SIG-M5 treated with dmso at 0.1 percent for 504 hours (cell line): ENCODE measurements at regions not wholly inside any gene's neighbourhood (a gene's known extent, or its start where the extent isn't known, plus 50 kb on each side); places are given as distances from the start of the nearest gene placed in this dataset.
"Not testable (repeated sequence)": the region's sequence is repeated elsewhere in the genome, so short reads cannot be mapped to it uniquely, and the experiment has no call there.

Experiments
- DNase-seq: peaks from one replicate; lab custom pipeline; 2025; ENCODE audit not compliant: unreplicated experiment; lab: John Stamatoyannopoulos, UW

GRCh38 chr5:28903643-28904042, 1865.3 kb upstream of the CDH9 start:
- no peak for DNase-seq

- peak; percentile 29 for DNase-seq
These were observed 1858.6 kb upstream of the CDH9 start for GRCh38 chr5:28896949-28897348.

GRCh38 chr5:28880936-28881335, 1842.5 kb upstream of the CDH9 start:
- no peak for DNase-seq

GRCh38 chr5:28877050-28877449, 1838.7 kb upstream of the CDH9 start:
- no peak for DNase-seq

- no peak for DNase-seq
These were observed 1825.6 kb upstream of the CDH9 start for GRCh38 chr5:28864006-28864405.

- DNase-seq, result no peak
These were observed 1824.4 kb upstream of the CDH9 start for GRCh38 chr5:28862860-28863196.

- DNase-seq, result no peak
These were observed 1823.9 kb upstream of the CDH9 start for GRCh38 chr5:28862137-28862859.

GRCh38 chr5:28855626-28856025, 1817.2 kb upstream of the CDH9 start:
- DNase-seq, result no peak

GRCh38 chr5:28850320-28850921, 1812.0 kb upstream of the CDH9 start:
- DNase-seq, result peak; percentile 1

GRCh38 chr5:28831042-28831441, 1792.7 kb upstream of the CDH9 start:
- no peak for DNase-seq

GRCh38 chr5:28823231-28823630, 1784.8 kb upstream of the CDH9 start:
- DNase-seq, result no peak

- no peak for DNase-seq
These were observed 1783.7 kb upstream of the CDH9 start for GRCh38 chr5:28822071-28822470.

- no peak for DNase-seq
These were observed 1772.4 kb upstream of the CDH9 start for GRCh38 chr5:28810751-28811136.

GRCh38 chr5:28809811-28810750, 1771.7 kb upstream of the CDH9 start:
- DNase-seq, result no peak

GRCh38 chr5:28808967-28809810, 1770.8 kb upstream of the CDH9 start:
- no peak for DNase-seq

GRCh38 chr5:28807195-28807729, 1768.9 kb upstream of the CDH9 start:
- no peak for DNase-seq

GRCh38 chr5:28799035-28799434, 1760.6 kb upstream of the CDH9 start:
- not testable (repeated sequence) for DNase-seq

GRCh38 chr5:28788954-28789353, 1750.6 kb upstream of the CDH9 start:
- DNase-seq, result no peak

GRCh38 chr5:28780083-28780692, 1741.8 kb upstream of the CDH9 start:
- no peak for DNase-seq

GRCh38 chr5:28779161-28779754, 1740.9 kb upstream of the CDH9 start:
- peak; percentile 13 for DNase-seq
